ENCODE measurements at regions not wholly inside any gene's neighbourhood (a gene's known extent, or its start where the extent isn't known, plus 50 kb on each side); places are given as distances from the start of the nearest gene placed in this dataset.

DNA sequence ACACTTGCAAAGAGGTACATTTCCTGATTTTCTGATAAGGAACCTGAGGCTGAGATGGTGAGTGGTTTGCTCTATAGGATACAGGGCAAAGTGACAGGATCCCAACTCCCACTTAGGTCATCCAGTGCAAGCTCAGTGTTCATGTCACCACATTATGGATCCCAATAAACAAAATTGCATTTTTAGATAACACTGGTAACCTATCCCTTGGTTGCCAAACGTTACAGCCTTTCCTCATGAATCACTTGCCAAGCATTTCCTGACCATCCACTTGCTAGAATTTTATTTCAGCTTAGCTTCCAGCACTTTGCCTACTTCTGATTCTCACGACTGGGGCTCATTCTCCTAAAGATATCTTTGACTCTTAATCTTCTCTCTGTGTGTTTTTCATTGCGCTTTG lies 131.4 kb upstream of the ODAD2 start:
- no peaks in the 10 kb centered on the region for H3K27me3 ChIP-seq (ENCODE audit: low read depth, low read length)
- no peaks in the 10 kb centered on the region for H3K4me1 ChIP-seq (ENCODE audit: low read length)
- H3K4me2 ChIP-seq (ENCODE audit: low read length), result no peak overlapping the region
- H4K20me1 ChIP-seq (ENCODE audit: insufficient read depth, low read length), result no peaks in the 10 kb centered on the region
- H3K4me3 ChIP-seq (ENCODE audit: low read length), result no peak overlapping the region
- H3K36me3 ChIP-seq (replicated peaks; ENCODE audit: low read depth, low read length), result no peaks in the 10 kb centered on the region
- TF ChIP-seq, protein P1, sequence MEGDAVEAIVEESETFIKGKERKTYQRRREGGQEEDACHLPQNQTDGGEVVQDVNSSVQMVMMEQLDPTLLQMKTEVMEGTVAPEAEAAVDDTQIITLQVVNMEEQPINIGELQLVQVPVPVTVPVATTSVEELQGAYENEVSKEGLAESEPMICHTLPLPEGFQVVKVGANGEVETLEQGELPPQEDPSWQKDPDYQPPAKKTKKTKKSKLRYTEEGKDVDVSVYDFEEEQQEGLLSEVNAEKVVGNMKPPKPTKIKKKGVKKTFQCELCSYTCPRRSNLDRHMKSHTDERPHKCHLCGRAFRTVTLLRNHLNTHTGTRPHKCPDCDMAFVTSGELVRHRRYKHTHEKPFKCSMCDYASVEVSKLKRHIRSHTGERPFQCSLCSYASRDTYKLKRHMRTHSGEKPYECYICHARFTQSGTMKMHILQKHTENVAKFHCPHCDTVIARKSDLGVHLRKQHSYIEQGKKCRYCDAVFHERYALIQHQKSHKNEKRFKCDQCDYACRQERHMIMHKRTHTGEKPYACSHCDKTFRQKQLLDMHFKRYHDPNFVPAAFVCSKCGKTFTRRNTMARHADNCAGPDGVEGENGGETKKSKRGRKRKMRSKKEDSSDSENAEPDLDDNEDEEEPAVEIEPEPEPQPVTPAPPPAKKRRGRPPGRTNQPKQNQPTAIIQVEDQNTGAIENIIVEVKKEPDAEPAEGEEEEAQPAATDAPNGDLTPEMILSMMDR (IDR thresholded peaks at IDR 0.05; ENCODE audit: low read depth, low read length), result no peak
- TF ChIP-seq EZH2phosphoT487 (IDR thresholded peaks at IDR 0.05; ENCODE audit: low read depth), result no peak
- no peak overlapping the region for H2AFZ ChIP-seq (ENCODE audit: low read depth, low read length)
- H3K9ac ChIP-seq (ENCODE audit: low read length), result no peak overlapping the region
- no peaks in the 10 kb centered on the region for H3K79me2 ChIP-seq (ENCODE audit: low read length)
- H3K27ac ChIP-seq (ENCODE audit: low read length), result no peak overlapping the region
- no peaks in the 10 kb centered on the region for H3K9me3 ChIP-seq (ENCODE audit: insufficient read depth, low read length)

DNA sequence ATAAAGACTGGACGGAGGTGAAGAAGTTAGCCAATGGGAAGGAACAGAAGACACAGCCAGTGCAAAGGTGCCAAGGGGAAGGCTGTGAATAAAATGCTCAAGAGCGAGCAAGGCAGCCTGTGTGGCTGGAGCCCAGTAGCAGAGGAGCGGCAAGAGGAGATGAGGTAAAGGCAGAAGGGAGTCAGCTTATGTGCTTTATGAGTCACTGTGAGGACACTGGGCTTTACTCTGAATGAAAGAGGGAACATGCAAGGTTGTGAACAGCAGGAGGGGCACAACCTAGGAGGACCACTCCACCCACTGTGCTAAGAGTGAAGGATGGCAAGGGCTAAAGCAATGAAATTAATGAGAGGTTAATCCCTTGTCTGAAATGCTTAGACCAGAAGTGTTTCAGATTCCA lies 129.0 kb upstream of the ODAD2 start:
- Histone ChIP-seq H3K4me2 (ENCODE audit: low read length) (no peak overlapping the region), H3K27ac (ENCODE audit: low read length) (no peak overlapping the region), H2AFZ (ENCODE audit: low read depth, low read length) (no peak overlapping the region), H3K9ac (ENCODE audit: low read length) (no peak overlapping the region), H3K4me3 (ENCODE audit: low read length) (no peak overlapping the region), H3K79me2 (ENCODE audit: low read length) (no peaks in the 10 kb centered on the region), H3K36me3 (replicated peaks; ENCODE audit: low read depth, low read length) (no peaks in the 10 kb centered on the region), H3K4me1 (ENCODE audit: low read length) (no peaks in the 10 kb centered on the region), H4K20me1 (ENCODE audit: insufficient read depth, low read length) (no peaks in the 10 kb centered on the region), H3K27me3 (ENCODE audit: low read depth, low read length) (no peaks in the 10 kb centered on the region), H3K9me3 (ENCODE audit: insufficient read depth, low read length) (no peaks in the 10 kb centered on the region)
- no peak for TF ChIP-seq EZH2phosphoT487 (IDR thresholded peaks at IDR 0.05; ENCODE audit: low read depth)
- TF ChIP-seq, protein P1 (IDR thresholded peaks at IDR 0.05; ENCODE audit: low read depth, low read length), result no peak

DNA sequence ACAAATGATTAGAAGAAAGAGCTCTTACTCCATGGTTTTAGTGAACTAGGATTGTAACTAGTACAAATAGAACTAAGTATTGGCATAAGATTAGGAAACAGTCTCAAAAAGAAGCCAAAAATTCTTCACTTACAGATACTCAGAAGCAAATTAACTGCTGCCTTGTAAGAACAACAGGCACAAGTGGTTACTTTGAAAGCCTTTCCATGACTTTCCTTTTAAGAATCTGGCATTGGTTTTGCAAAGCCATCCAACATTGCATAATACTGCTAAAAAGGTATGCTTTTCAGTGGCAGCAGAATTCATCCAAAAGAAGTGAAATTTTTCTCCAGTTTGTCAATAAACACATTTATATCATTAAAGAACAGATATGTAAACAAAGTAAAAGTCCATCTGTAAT lies 126.8 kb upstream of the ODAD2 start:
- Histone ChIP-seq H4K20me1 (ENCODE audit: insufficient read depth, low read length) (no peaks in the 10 kb centered on the region), H3K4me2 (ENCODE audit: low read length) (no peak overlapping the region), H3K27me3 (ENCODE audit: low read depth, low read length) (no peaks in the 10 kb centered on the region), H3K36me3 (replicated peaks; ENCODE audit: low read depth, low read length) (no peaks in the 10 kb centered on the region), H3K79me2 (ENCODE audit: low read length) (no peaks in the 10 kb centered on the region), H3K4me3 (ENCODE audit: low read length) (no peak overlapping the region), H3K27ac (ENCODE audit: low read length) (no peak overlapping the region), H3K4me1 (ENCODE audit: low read length) (no peaks in the 10 kb centered on the region), H3K9ac (ENCODE audit: low read length) (no peak overlapping the region), H3K9me3 (ENCODE audit: insufficient read depth, low read length) (no peaks in the 10 kb centered on the region), H2AFZ (ENCODE audit: low read depth, low read length) (no peak overlapping the region)
- no peak for TF ChIP-seq EZH2phosphoT487 (IDR thresholded peaks at IDR 0.05; ENCODE audit: low read depth)
- TF ChIP-seq, protein P1 (IDR thresholded peaks at IDR 0.05; ENCODE audit: low read depth, low read length), result no peak

DNA sequence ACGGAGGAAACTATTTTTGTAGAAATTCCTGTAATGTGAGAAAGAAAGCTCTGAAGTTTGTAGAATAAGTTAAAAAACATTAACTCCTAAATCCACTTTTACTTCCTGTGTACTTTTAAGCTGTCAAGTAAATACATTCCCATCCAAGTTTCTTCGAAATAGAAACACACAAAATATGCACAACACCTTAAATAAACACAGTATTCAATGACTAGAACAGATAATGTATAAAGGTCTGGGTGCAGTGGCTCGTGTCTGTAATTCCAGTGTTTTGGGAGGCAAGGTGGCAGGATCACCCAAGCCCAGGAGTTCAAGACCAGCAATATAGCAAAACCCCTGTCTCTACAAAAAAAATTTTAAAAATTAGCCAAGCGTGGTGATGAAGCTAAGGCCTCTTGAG lies 121.9 kb upstream of the ODAD2 start:
- H3K4me1 ChIP-seq (ENCODE audit: low read length), result peaks cover 9% of the 10 kb centered on the region
- H3K27ac ChIP-seq (ENCODE audit: low read length), result no peak overlapping the region
- TF ChIP-seq, protein P1 (IDR thresholded peaks at IDR 0.05; ENCODE audit: low read depth, low read length), result no peak
- no peak for TF ChIP-seq EZH2phosphoT487 (IDR thresholded peaks at IDR 0.05; ENCODE audit: low read depth)
- no peak overlapping the region for H2AFZ ChIP-seq (ENCODE audit: low read depth, low read length)
- H3K27me3 ChIP-seq (ENCODE audit: low read depth, low read length), result no peaks in the 10 kb centered on the region
- no peaks in the 10 kb centered on the region for H3K9me3 ChIP-seq (ENCODE audit: insufficient read depth, low read length)
- no peak overlapping the region for H3K4me3 ChIP-seq (ENCODE audit: low read length)
- no peak overlapping the region for H3K9ac ChIP-seq (ENCODE audit: low read length)
- H3K36me3 ChIP-seq (replicated peaks; ENCODE audit: low read depth, low read length), result no peaks in the 10 kb centered on the region
- no peaks in the 10 kb centered on the region for H3K79me2 ChIP-seq (ENCODE audit: low read length)
- H3K4me2 ChIP-seq (ENCODE audit: low read length), result no peak overlapping the region
- no peaks in the 10 kb centered on the region for H4K20me1 ChIP-seq (ENCODE audit: insufficient read depth, low read length)
